Stomach (tissue), 8 donors: ENCODE measurements at regions not wholly inside any gene's neighbourhood (a gene's known extent, or its start where the extent isn't known, plus 50 kb on each side); places are given as distances from the start of the nearest gene placed in this dataset.
"Not testable (repeated sequence)": the region's sequence is repeated elsewhere in the genome, so short reads cannot be mapped to it uniquely, and the experiment has no call there.

Source experiments
- DNase-seq, 2 donors: peaks; one replicate each; pipeline versions ENCODE4 v3.0.0 to v3.0.0-alpha.2; 2013 to 2019
- H3K27ac ChIP-seq, 5 donors: fragments of 200-600 bp in 4 of 5; sonication (generic) in 4 of 5; one replicate each; pipeline ENCODE4 v1.5.1; 2013 to 2019; ENCODE audit warnings: mild to moderate bottlenecking in 1 of 5, moderate library complexity in 1 of 5
- H3K27me3 ChIP-seq, 3 donors: fragments of 200-600 bp; sonication (generic); one replicate each; pipeline ENCODE4 v1.5.1; 2017 to 2019; ENCODE audit warnings: mixed run types in 1 of 3
- H3K36me3 ChIP-seq, 4 donors: fragments of 200-600 bp; sonication (generic); 1 replicate in 3 of 4; 2 replicates in 1 of 4; pipeline ENCODE4 v1.5.1; 2016 to 2019
- H3K4me1 ChIP-seq, 4 donors: fragments of 200-600 bp; sonication (generic); one replicate each; pipeline ENCODE4 v1.5.1; 2016 to 2019
- H3K4me3 ChIP-seq, 4 donors: fragments of 200-600 bp; sonication (generic) in 3 of 4; one replicate each; pipeline ENCODE4 v1.5.1; 2016 to 2019; ENCODE audit warnings: mild to moderate bottlenecking in 1 of 4
- H3K9me3 ChIP-seq, 4 donors: fragments of 200-600 bp; sonication (generic); one replicate each; pipeline ENCODE4 v1.5.1; 2016 to 2019
- POLR2AphosphoS5 ChIP-seq, 3 donors: sonication (generic); formaldehyde crosslinking; IDR thresholded peaks; one replicate each; pipeline ENCODE4 v1.6.1; 2016; ENCODE audit warnings: antibody characterized with exemption in 3 of 3
- WGBS, 5 donors: extraction: QIAGEN DNeasy Blood & Tissue Kit in 3 of 5; methylation state at CpG; one replicate each; pipeline versions ENCODE4 v1.1.5 to v1.1.7; 2013 to 2018; 5-methylcytosine and 5-hydroxymethylcytosine counted together
- intact Hi-C: fragments of 100-400 bp; cut with DNase I; formaldehyde crosslinking; loops from one replicate; pipeline ENCODE4 v1.15.1; 2023; ENCODE audit warnings: low total_unique reads
- donor health status: healthy with polysubstance abuse.
- donor health status: Bipolar disorder and iron deficiency.
- donor health status: healthy.

- intact Hi-C loops, H3K9me3 ChIP-seq, H3K36me3 ChIP-seq, H3K27ac ChIP-seq, H3K27me3 ChIP-seq, H3K4me1 ChIP-seq: not testable (repeated sequence)
- H3K4me3 ChIP-seq, result peak overlapping the region in 3 of 4 donors; percentile 19 to 33 (median 33)
- WGBS, 5 donors, result 0 to 4% (median 1%) methylated on average over 9 to 24 of the region's 46 CpGs
- DNase-seq, result peak in 1 of 2 donors; percentile 5
Measured at GRCh38 chr9:63450836-63451235, 1834.2 kb downstream of the FOXD4L5 start.

GRCh38 chr9:63425123-63425522 is 1859.9 kb downstream of the FOXD4L5 start:
- H3K27ac ChIP-seq, H3K4me3 ChIP-seq, H3K9me3 ChIP-seq, H3K4me1 ChIP-seq, H3K36me3 ChIP-seq, intact Hi-C loops, H3K27me3 ChIP-seq, DNase-seq: not testable (repeated sequence)
- 58 to 80% methylated on average over 1 to 2 of the region's 3 CpGs; no CpG with 5 or more reads in 3 of the 5 donors for WGBS, 5 donors

GRCh38 chr9:63390897-63391296 is 1894.1 kb downstream of the FOXD4L5 start:
- H3K4me3 ChIP-seq, H3K27ac ChIP-seq, H3K36me3 ChIP-seq, DNase-seq, intact Hi-C loops, H3K27me3 ChIP-seq, H3K9me3 ChIP-seq, H3K4me1 ChIP-seq: not testable (repeated sequence)
- WGBS, 5 donors, result no CpG with 5 or more reads among the region's 3 CpGs

- H3K36me3 ChIP-seq, H3K4me1 ChIP-seq, intact Hi-C loops, DNase-seq, H3K9me3 ChIP-seq, H3K27me3 ChIP-seq: not testable (repeated sequence)
- WGBS, 5 donors, result 55 to 100% (median 79%) methylated on average over 3 to 13 of the region's 28 CpGs
- Histone ChIP-seq H3K27ac (peak overlapping the region in 1 of 5 donors; percentile 38), H3K4me3 (peak overlapping the region in 2 of 4 donors; percentile 20 to 31)
Measured at GRCh38 chr9:63385479-63385878, 1899.5 kb downstream of the FOXD4L5 start.

- H3K4me3 ChIP-seq, H3K36me3 ChIP-seq, H3K9me3 ChIP-seq, intact Hi-C loops, H3K4me1 ChIP-seq, H3K27ac ChIP-seq, DNase-seq, H3K27me3 ChIP-seq: not testable (repeated sequence)
- 85 to 91% (median 90%) methylated on average over 12 of the region's 12 CpGs for WGBS, 5 donors
Measured at GRCh38 chr9:63379864-63380263, 1905.1 kb downstream of the FOXD4L5 start.

GRCh38 chr9:63354219-63354618 is 1930.8 kb downstream of the FOXD4L5 start:
- intact Hi-C loops, H3K9me3 ChIP-seq, DNase-seq, H3K36me3 ChIP-seq, H3K4me1 ChIP-seq, H3K4me3 ChIP-seq, H3K27me3 ChIP-seq: not testable (repeated sequence)
- H3K27ac ChIP-seq, result peak overlapping the region in 1 of 5 donors; percentile 25
- WGBS, 5 donors, result 61 to 80% (median 78%) methylated on average over 2 of the region's 4 CpGs

GRCh38 chr9:63347347-63347746 is 1937.7 kb downstream of the FOXD4L5 start:
- H3K9me3 ChIP-seq, H3K27me3 ChIP-seq, DNase-seq, intact Hi-C loops, H3K4me1 ChIP-seq, H3K36me3 ChIP-seq, H3K4me3 ChIP-seq: not testable (repeated sequence)
- 73 to 86% (median 82%) methylated on average over 2 of the region's 3 CpGs for WGBS, 5 donors
- H3K27ac ChIP-seq, result peak overlapping the region in 1 of 5 donors; percentile 53

GRCh38 chr9:63346310-63347048 is 1938.5 kb downstream of the FOXD4L5 start:
- H3K9me3 ChIP-seq, H3K4me3 ChIP-seq, H3K4me1 ChIP-seq, H3K27me3 ChIP-seq, H3K36me3 ChIP-seq, intact Hi-C loops: not testable (repeated sequence)
- peak in 1 of 3 donors; percentile 47 for TF ChIP-seq POLR2AphosphoS5 (IDR thresholded peaks at IDR 0.05)
- 31 to 54% (median 40%) methylated on average over 6 to 10 of the region's 14 CpGs for WGBS, 5 donors
- peak overlapping the region; percentile 24 to 73 (median 31) for H3K27ac ChIP-seq
- DNase-seq, result peak; percentile 70 to 77

GRCh38 chr9:63344408-63344807 is 1940.6 kb downstream of the FOXD4L5 start:
- WGBS, 5 donors, result 82 to 98% (median 91%) methylated on average over 3 of the region's 5 CpGs; no CpG with 5 or more reads in 2 of the 5 donors
- H3K4me3 ChIP-seq, H3K4me1 ChIP-seq, H3K27me3 ChIP-seq, H3K27ac ChIP-seq, H3K9me3 ChIP-seq, intact Hi-C loops, DNase-seq, H3K36me3 ChIP-seq: not testable (repeated sequence)

GRCh38 chr9:63342528-63342927 is 1942.5 kb downstream of the FOXD4L5 start:
- 45 to 62% (median 46%) methylated on average over 2 of the region's 4 CpGs; no CpG with 5 or more reads in 1 of the 5 donors for WGBS, 5 donors

More at GRCh38 chr9:63342528-63342927, 1942.5 kb downstream of the FOXD4L5 start:
- H3K36me3 ChIP-seq, H3K4me3 ChIP-seq, H3K27me3 ChIP-seq, H3K9me3 ChIP-seq, intact Hi-C loops, H3K27ac ChIP-seq, H3K4me1 ChIP-seq: not testable (repeated sequence)
- DNase-seq, result peak in 1 of 2 donors; percentile 7
